HuH-7.5 (cell line): ENCODE measurements at regions not wholly inside any gene's neighbourhood (a gene's known extent, or its start where the extent isn't known, plus 50 kb on each side); places are given as distances from the start of the nearest gene placed in this dataset.

Experiments used
- DNase-seq: peaks from one replicate; pipeline ENCODE4 v3.0.0; 2011; ENCODE audit warnings: low spot score

GRCh38 chr18:73918816-73919215 lies 228.8 kb downstream of the FBXO15 start:
- no peak for DNase-seq

- DNase-seq = no peak
Observed at GRCh38 chr18:73917046-73917445, 230.6 kb downstream of the FBXO15 start.

GRCh38 chr18:73913505-73913904 lies 234.1 kb downstream of the FBXO15 start:
- no peak for DNase-seq

- DNase-seq = no peak
Observed at GRCh38 chr18:73908323-73908722, 239.3 kb downstream of the FBXO15 start.

GRCh38 chr18:73901566-73901965 lies 246.1 kb downstream of the FBXO15 start:
- DNase-seq = no peak

GRCh38 chr18:73901151-73901550 lies 246.5 kb downstream of the FBXO15 start:
- no peak for DNase-seq

- no peak for DNase-seq
Observed at GRCh38 chr18:73900106-73900835, 247.4 kb downstream of the FBXO15 start.

GRCh38 chr18:73897517-73897916 lies 250.1 kb downstream of the FBXO15 start:
- DNase-seq = no peak

- DNase-seq = no peak
Observed at GRCh38 chr18:73896685-73897084, 250.9 kb downstream of the FBXO15 start.

- DNase-seq = no peak
Observed at GRCh38 chr18:73895701-73896100, 251.9 kb downstream of the FBXO15 start.

GRCh38 chr18:73893880-73894279 lies 253.8 kb downstream of the FBXO15 start:
- DNase-seq = no peak

GRCh38 chr18:73891572-73892421 lies 255.8 kb downstream of the FBXO15 start:
- DNase-seq = no peak

- no peak for DNase-seq
Observed at GRCh38 chr18:73888565-73888964, 259.1 kb downstream of the FBXO15 start.

- no peak for DNase-seq
Observed at GRCh38 chr18:73887801-73888200, 259.8 kb downstream of the FBXO15 start.

- DNase-seq = no peak
Observed at GRCh38 chr18:73884868-73885267, 262.8 kb downstream of the FBXO15 start.

- no peak for DNase-seq
Observed at GRCh38 chr18:73881396-73881917, 266.2 kb downstream of the FBXO15 start.

- DNase-seq = no peak
Observed at GRCh38 chr18:73880387-73880786, 267.2 kb downstream of the FBXO15 start.

GRCh38 chr18:73879766-73880165 lies 267.9 kb downstream of the FBXO15 start:
- DNase-seq = no peak

GRCh38 chr18:73879328-73879727 lies 268.3 kb downstream of the FBXO15 start:
- DNase-seq = no peak

- no peak for DNase-seq
Observed at GRCh38 chr18:73869182-73869581, 278.5 kb downstream of the FBXO15 start.

GRCh38 chr18:73861771-73862170 lies 285.9 kb downstream of the FBXO15 start:
- DNase-seq = no peak

- DNase-seq = no peak
Observed at GRCh38 chr18:73859837-73860397, 287.7 kb downstream of the FBXO15 start.
